SU-DHL-6 (cell line): ENCODE measurements at regions not wholly inside any gene's neighbourhood (a gene's known extent, or its start where the extent isn't known, plus 50 kb on each side); places are given as distances from the start of the nearest gene placed in this dataset.

Experiments
- H2AFZ ChIP-seq: fragments of 200-600 bp; sonication (generic); 2 replicates; pipeline ENCODE4 v1.6.1; 2014; ENCODE audit warnings: low read depth, mild to moderate bottlenecking, moderate library complexity, mixed read lengths, antibody characterized with exemption, low read length; ENCODE audit not compliant: severe bottlenecking
- H3F3A ChIP-seq: fragments of 200-600 bp; shearing (Covaris generic); 2 replicates; pipeline ENCODE4 v1.6.0; 2016; ENCODE audit warnings: antibody characterized with exemption, mild to moderate bottlenecking; ENCODE audit not compliant: insufficient read depth
- H3K27ac ChIP-seq: fragments of 200-600 bp; sonication (generic); 2 replicates; pipeline ENCODE4 v1.5.1; 2016; ENCODE audit warnings: low read depth, mild to moderate bottlenecking, low read length, moderate library complexity, mixed read lengths
- H3K27me3 ChIP-seq: fragments of 200-600 bp; sonication (generic), shearing (Covaris generic); 2 replicates; pipeline ENCODE4 v1.6.0; 2014; ENCODE audit warnings: mild to moderate bottlenecking, low read length
- H3K36me3 ChIP-seq: fragments of 200-600 bp; sonication (generic); 2 replicates; pipeline ENCODE4 v1.6.1; 2014; ENCODE audit warnings: mild to moderate bottlenecking, low read length, mixed read lengths
- H3K4me2 ChIP-seq: fragments of 300-600, 200-600 bp; shearing (Covaris generic), sonication (generic); 2 replicates; pipeline ENCODE4 v1.6.0; 2014; ENCODE audit warnings: low read length, low read depth, mild to moderate bottlenecking; ENCODE audit not compliant: poor library complexity, severe bottlenecking
- H3K4me3 ChIP-seq: fragments of 200-600 bp; sonication (generic); 2 replicates; pipeline ENCODE4 v1.5.1; 2014; ENCODE audit warnings: antibody characterized with exemption, low read length, mild to moderate bottlenecking, mixed read lengths; ENCODE audit not compliant: insufficient read depth, poor library complexity, severe bottlenecking
- H3K79me2 ChIP-seq: fragments of 200-600 bp; sonication (generic); 2 replicates; pipeline ENCODE4 v1.6.1; 2014; ENCODE audit warnings: mild to moderate bottlenecking, low read length, moderate library complexity; ENCODE audit not compliant: insufficient read depth
- H3K9ac ChIP-seq: fragments of 200-600 bp; sonication (generic); 2 replicates; pipeline ENCODE4 v1.7.0; 2014; ENCODE audit warnings: mild to moderate bottlenecking, low read length
- H3K9me2 ChIP-seq: fragments of 200-600 bp; sonication (generic); replicated peaks from 2 replicates; pipeline ENCODE4 v1.6.1; 2014; ENCODE audit warnings: low read length; ENCODE audit not compliant: insufficient read depth
- H3K9me3 ChIP-seq: fragments of 200-600 bp; sonication (generic); 2 replicates; pipeline ENCODE4 v1.6.1; 2014; ENCODE audit warnings: low read length, mixed read lengths; ENCODE audit not compliant: insufficient read depth
- H4K20me1 ChIP-seq: fragments of 200-600 bp; sonication (generic); 2 replicates; pipeline ENCODE4 v1.6.1; 2014; ENCODE audit warnings: low read depth, mild to moderate bottlenecking, antibody characterized with exemption, low read length, moderate library complexity, mixed read lengths
- EZH2phosphoT487 ChIP-seq: fragments of 200-600 bp; sonication (generic), shearing (Covaris generic); conservative IDR thresholded peaks from 2 replicates; pipeline ENCODE4 v1.6.1; 2018; ENCODE audit warnings: mild to moderate bottlenecking, antibody characterized with exemption, low read length, moderate library complexity, mixed read lengths
- TF ChIP-seq, protein P1 (sequence below): fragments of 200-600 bp; sonication (generic); IDR thresholded peaks from one replicate; pipeline ENCODE4 v1.5.1; 2017; ENCODE audit warnings: antibody characterized with exemption, mild to moderate bottlenecking, low read length, moderate library complexity; ENCODE audit not compliant: insufficient read depth, poor library complexity, severe bottlenecking

DNA sequence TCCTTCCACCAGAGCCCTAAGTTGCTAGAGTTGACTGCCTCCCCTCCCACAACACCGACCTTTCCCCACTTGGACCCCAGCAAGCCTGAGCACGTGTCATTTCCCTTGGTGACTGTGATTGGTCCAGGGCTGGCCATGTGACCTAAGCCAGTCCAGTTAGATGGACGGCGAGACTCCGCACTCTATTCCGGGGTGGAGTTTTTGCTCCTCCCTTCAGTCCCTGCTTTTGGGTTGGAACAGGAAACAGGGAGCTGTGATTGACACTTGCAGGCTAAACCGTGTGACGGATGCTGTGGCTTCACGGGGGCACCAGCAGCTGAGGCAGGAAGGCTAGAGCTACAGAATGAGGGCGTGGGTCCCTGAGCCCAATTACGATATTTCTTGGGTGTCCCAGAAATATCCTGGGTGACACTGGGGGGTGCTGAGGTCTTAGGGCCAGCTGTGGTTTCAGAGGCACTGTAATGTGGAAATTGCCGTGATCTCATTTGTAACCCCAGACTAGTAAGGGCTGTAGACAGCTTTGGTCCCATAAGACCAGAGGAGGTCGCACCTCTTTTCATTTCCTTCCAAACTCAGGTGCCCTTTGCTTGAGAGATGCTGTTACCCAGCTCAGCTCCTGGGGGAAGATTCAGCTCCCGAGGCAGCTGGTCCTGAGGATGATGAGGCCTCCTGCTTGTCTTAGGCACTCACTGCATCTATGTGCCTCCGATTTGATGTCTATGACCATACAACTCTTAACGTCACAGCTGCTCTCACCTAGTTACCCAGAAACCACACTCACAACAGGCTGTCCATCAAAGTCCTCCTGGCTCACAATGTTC is 102.7 kb upstream of the NPTX2 start:
- no peak overlapping the region for H3K27ac ChIP-seq
- H3K9me3 ChIP-seq = no peaks in the 10 kb centered on the region
- no peaks in the 10 kb centered on the region for H4K20me1 ChIP-seq
- H3K36me3 ChIP-seq = no peaks in the 10 kb centered on the region
- no peak for TF ChIP-seq EZH2phosphoT487
- TF ChIP-seq, protein P1, sequence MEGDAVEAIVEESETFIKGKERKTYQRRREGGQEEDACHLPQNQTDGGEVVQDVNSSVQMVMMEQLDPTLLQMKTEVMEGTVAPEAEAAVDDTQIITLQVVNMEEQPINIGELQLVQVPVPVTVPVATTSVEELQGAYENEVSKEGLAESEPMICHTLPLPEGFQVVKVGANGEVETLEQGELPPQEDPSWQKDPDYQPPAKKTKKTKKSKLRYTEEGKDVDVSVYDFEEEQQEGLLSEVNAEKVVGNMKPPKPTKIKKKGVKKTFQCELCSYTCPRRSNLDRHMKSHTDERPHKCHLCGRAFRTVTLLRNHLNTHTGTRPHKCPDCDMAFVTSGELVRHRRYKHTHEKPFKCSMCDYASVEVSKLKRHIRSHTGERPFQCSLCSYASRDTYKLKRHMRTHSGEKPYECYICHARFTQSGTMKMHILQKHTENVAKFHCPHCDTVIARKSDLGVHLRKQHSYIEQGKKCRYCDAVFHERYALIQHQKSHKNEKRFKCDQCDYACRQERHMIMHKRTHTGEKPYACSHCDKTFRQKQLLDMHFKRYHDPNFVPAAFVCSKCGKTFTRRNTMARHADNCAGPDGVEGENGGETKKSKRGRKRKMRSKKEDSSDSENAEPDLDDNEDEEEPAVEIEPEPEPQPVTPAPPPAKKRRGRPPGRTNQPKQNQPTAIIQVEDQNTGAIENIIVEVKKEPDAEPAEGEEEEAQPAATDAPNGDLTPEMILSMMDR = no peak
- H3K9ac ChIP-seq = no peak overlapping the region
- no peaks in the 10 kb centered on the region for H3K79me2 ChIP-seq
- H3F3A ChIP-seq = no peaks in the 10 kb centered on the region
- no peak overlapping the region for H2AFZ ChIP-seq
- no peaks in the 10 kb centered on the region for H3K9me2 ChIP-seq
- no peak overlapping the region for H3K4me3 ChIP-seq
- H3K4me2 ChIP-seq = no peak overlapping the region
- no peaks in the 10 kb centered on the region for H3K27me3 ChIP-seq

- Histone ChIP-seq H2AFZ (no peak overlapping the region), H3K9me3 (no peaks in the 10 kb centered on the region), H3K9me2 (no peaks in the 10 kb centered on the region), H3K9ac (no peak overlapping the region), H3K4me3 (no peak overlapping the region), H4K20me1 (no peaks in the 10 kb centered on the region), H3K4me2 (no peak overlapping the region), H3K27ac (no peak overlapping the region), H3F3A (no peaks in the 10 kb centered on the region), H3K27me3 (no peaks in the 10 kb centered on the region), H3K79me2 (no peaks in the 10 kb centered on the region), H3K36me3 (no peaks in the 10 kb centered on the region)
- TF ChIP-seq EZH2phosphoT487 = no peak
- TF ChIP-seq, protein P1 = no peak
Observed at GRCh38 chr7:98511175-98511574, 105.9 kb upstream of the NPTX2 start.

- H4K20me1 ChIP-seq = no peaks in the 10 kb centered on the region
- TF ChIP-seq, protein P1 = no peak
- no peak for TF ChIP-seq EZH2phosphoT487
- no peak overlapping the region for H3K4me3 ChIP-seq
- no peaks in the 10 kb centered on the region for H3K9me2 ChIP-seq
- no peak overlapping the region for H3K9ac ChIP-seq
- H3K4me2 ChIP-seq = no peak overlapping the region
- H3K9me3 ChIP-seq = no peaks in the 10 kb centered on the region
- H3K79me2 ChIP-seq = no peaks in the 10 kb centered on the region
- H3F3A ChIP-seq = no peaks in the 10 kb centered on the region
- no peaks in the 10 kb centered on the region for H3K27me3 ChIP-seq
- H2AFZ ChIP-seq = no peak overlapping the region
- no peak overlapping the region for H3K27ac ChIP-seq
- H3K36me3 ChIP-seq = no peaks in the 10 kb centered on the region
Observed at GRCh38 chr7:98509836-98510235, 107.2 kb upstream of the NPTX2 start.
